Calu3 (cell line): ENCODE measurements at regions not wholly inside any gene's neighbourhood (a gene's known extent, or its start where the extent isn't known, plus 50 kb on each side); places are given as distances from the start of the nearest gene placed in this dataset.

Experiments
- BruUV-seq: library from RNA; stranded (reverse); fragments of 400-500 nt; replicated peaks from 2 replicates; lab custom pipeline; 2021; lab: Mats Ljungman, UMichigan
- CTCF ChIA-PET: fragments of 300-600 bp; sonication (Branson Sonifier 250); formaldehyde crosslinking; loops from one replicate; lab custom pipeline; 2022; ENCODE audit warnings: antibody characterized with exemption; lab: Charles Lee
- DNase-seq: peaks from one replicate; pipeline ENCODE4 v3.0.0; 2022
- H3K27ac Mint-ChIP-seq: one replicate; pipeline ENCODE4 v1.8.0; 2022; ENCODE audit warnings: mixed read lengths; ENCODE audit not compliant: unreplicated experiment
- H3K27me3 Mint-ChIP-seq: one replicate; pipeline ENCODE4 v1.8.0; 2022; ENCODE audit warnings: mixed read lengths; ENCODE audit not compliant: unreplicated experiment
- H3K36me3 Mint-ChIP-seq: one replicate; pipeline ENCODE4 v1.8.0; 2022; ENCODE audit warnings: mild to moderate bottlenecking, moderate library complexity, mixed read lengths; ENCODE audit not compliant: insufficient read depth, unreplicated experiment
- H3K4me1 Mint-ChIP-seq: one replicate; pipeline ENCODE4 v1.8.0; 2022; ENCODE audit warnings: mild to moderate bottlenecking, low read depth, mixed read lengths; ENCODE audit not compliant: unreplicated experiment
- H3K4me3 Mint-ChIP-seq: one replicate; pipeline ENCODE4 v1.8.0; 2022; ENCODE audit warnings: mild to moderate bottlenecking, low read depth, moderate library complexity, mixed read lengths; ENCODE audit not compliant: unreplicated experiment
- H3K9me3 Mint-ChIP-seq: one replicate; pipeline ENCODE4 v1.8.0; 2022; ENCODE audit warnings: low read depth, mixed read lengths; ENCODE audit not compliant: unreplicated experiment
- CTCF ChIP-seq: fragments of 200-600 bp; IDR thresholded peaks from one replicate; pipeline ENCODE4 v1.8.0; 2022; ENCODE audit warnings: antibody characterized with exemption; ENCODE audit not compliant: unreplicated experiment
- intact Hi-C: fragments of 100-400 bp; cut with micrococcal nuclease; formaldehyde crosslinking; loops from one replicate; pipeline ENCODE4 v1.10.0; 2022; ENCODE audit not compliant: unreplicated experiment

DNA sequence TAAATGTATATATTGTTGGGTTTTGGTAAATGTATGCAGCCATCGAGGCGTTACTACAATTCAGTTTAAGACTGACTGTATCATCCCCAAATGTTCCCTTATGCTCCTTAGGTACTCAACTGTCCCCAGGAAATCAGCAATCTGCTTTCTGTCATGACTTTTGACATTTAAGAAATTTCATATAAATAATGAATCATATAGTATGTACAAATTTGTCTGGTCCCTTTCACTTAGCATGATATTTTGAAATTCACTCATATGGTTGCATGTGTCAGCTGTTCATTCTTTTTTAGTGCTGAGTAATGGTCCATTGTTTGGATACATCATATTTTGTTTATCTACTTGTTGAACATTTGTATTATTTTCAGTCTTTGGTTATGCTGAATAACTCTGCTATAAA is 218.8 kb downstream of the C4orf33 start:
- H3K27ac Mint-ChIP-seq, result no peak overlapping the region
- H3K9me3 Mint-ChIP-seq, result no peaks in the 10 kb centered on the region
- no peak for TF ChIP-seq CTCF
- H3K27me3 Mint-ChIP-seq, result no peaks in the 10 kb centered on the region
- no peak for DNase-seq
- no peaks in the 10 kb centered on the region for H3K36me3 Mint-ChIP-seq
- CTCF ChIA-PET, result no interaction called here
- intact Hi-C loops, result no loop called here
- BruUV-seq, result no TSS peak
- no peaks in the 10 kb centered on the region for H3K4me1 Mint-ChIP-seq
- H3K4me3 Mint-ChIP-seq, result no peak overlapping the region

GRCh38 chr4:129322920-129323319 is 227.0 kb downstream of the C4orf33 start:
- H3K4me3 Mint-ChIP-seq, result no peak overlapping the region
- no TSS peak for BruUV-seq
- intact Hi-C loops, result no loop called here
- CTCF ChIA-PET, result no interaction called here
- DNase-seq, result no peak
- no peaks in the 10 kb centered on the region for H3K27me3 Mint-ChIP-seq
- H3K27ac Mint-ChIP-seq, result no peak overlapping the region
- H3K4me1 Mint-ChIP-seq, result no peaks in the 10 kb centered on the region
- no peaks in the 10 kb centered on the region for H3K9me3 Mint-ChIP-seq
- no peak for TF ChIP-seq CTCF
- H3K36me3 Mint-ChIP-seq, result no peaks in the 10 kb centered on the region

- DNase-seq, result no peak
- Mint-ChIP-seq H3K9me3 (no peaks in the 10 kb centered on the region), H3K4me3 (no peak overlapping the region), H3K4me1 (no peaks in the 10 kb centered on the region), H3K27ac (no peak overlapping the region), H3K36me3 (no peaks in the 10 kb centered on the region), H3K27me3 (no peaks in the 10 kb centered on the region)
- intact Hi-C loops, result no loop called here
- no peak for TF ChIP-seq CTCF
- CTCF ChIA-PET, result no interaction called here
- BruUV-seq, result no TSS peak
These were observed 227.7 kb downstream of the C4orf33 start for GRCh38 chr4:129323658-129324057.

DNA sequence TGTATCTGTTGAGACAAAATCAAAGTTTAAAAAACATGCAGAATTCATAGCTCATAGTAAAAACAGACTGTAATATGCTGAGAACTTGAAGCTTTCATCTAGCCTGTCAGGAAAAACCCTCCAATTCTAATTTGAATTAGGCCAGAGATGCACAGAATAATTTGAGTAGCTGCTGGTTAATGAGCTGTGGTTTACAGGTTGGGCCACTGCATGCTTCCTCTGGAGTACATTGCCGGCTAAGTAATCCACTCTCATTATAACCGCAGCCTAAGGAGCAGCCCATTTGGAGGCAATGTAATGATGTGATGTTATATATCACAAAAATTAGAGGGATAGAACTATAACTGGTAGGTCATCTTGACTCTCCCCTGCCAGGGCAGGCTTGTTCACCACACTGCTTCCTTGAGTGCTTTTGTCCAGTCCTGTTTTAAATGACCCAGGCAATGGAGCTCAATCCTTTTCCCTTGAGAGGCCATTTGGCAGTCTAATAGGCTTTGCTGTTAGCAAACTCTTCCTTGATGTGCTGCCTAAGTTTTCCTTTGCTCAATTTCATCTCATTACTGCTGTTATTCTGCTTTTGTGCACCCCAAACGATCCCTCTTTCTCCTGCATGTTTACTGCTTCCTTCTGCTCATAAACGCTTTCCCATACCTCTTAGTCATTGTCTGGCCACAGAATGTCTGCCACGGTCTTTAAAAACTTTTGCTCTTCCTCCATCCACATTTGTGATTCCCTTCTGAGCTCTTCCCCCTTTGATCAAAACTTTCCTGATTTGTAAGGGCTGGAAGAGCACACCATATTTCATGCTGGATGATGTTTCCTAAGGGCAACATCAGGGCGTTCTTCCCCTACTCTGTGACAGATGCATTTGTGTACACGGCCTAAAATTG is 230.9 kb downstream of the C4orf33 start:
- DNase-seq, result no peak

More for the DNA sequence above, 230.9 kb downstream of the C4orf33 start:
- no peaks in the 10 kb centered on the region for H3K27me3 Mint-ChIP-seq
- no peaks in the 10 kb centered on the region for H3K4me1 Mint-ChIP-seq
- H3K9me3 Mint-ChIP-seq, result no peaks in the 10 kb centered on the region
- no peaks in the 10 kb centered on the region for H3K36me3 Mint-ChIP-seq
- BruUV-seq, result no TSS peak
- intact Hi-C loops, result no loop called here
- no peak overlapping the region for H3K4me3 Mint-ChIP-seq
- no peak for TF ChIP-seq CTCF
- no peak overlapping the region for H3K27ac Mint-ChIP-seq
- CTCF ChIA-PET, result no interaction called here
